CD4-positive, alpha-beta T cell treated with Interleukin-12 subunit alpha and Interleukin-12 subunit beta, for 1 hour (primary cell): ENCODE measurements at regions not wholly inside any gene's neighbourhood (a gene's known extent, or its start where the extent isn't known, plus 50 kb on each side); places are given as distances from the start of the nearest gene placed in this dataset.
"Not testable (repeated sequence)": the region's sequence is repeated elsewhere in the genome, so short reads cannot be mapped to it uniquely, and the experiment has no call there.

Experiments
- DNase-seq: peaks from one replicate; pipeline ENCODE4 v3.0.0-alpha.2; 2020

GRCh38 chr3:75325716-75326115, 338.4 kb upstream of the FRG2C start:
- DNase-seq, result no peak

- DNase-seq, result no peak
Observed at GRCh38 chr3:75327453-75327852, 336.7 kb upstream of the FRG2C start.

GRCh38 chr3:75329476-75330097, 334.5 kb upstream of the FRG2C start:
- DNase-seq, result no peak

GRCh38 chr3:75330446-75330845, 333.7 kb upstream of the FRG2C start:
- DNase-seq, result not testable (repeated sequence)

- not testable (repeated sequence) for DNase-seq
Observed at GRCh38 chr3:75332090-75332489, 332.0 kb upstream of the FRG2C start.

GRCh38 chr3:75332794-75333193, 331.3 kb upstream of the FRG2C start:
- no peak for DNase-seq

- DNase-seq, result no peak
Observed at GRCh38 chr3:75334299-75334698, 329.8 kb upstream of the FRG2C start.

- DNase-seq, result no peak
Observed at GRCh38 chr3:75337226-75337900, 326.8 kb upstream of the FRG2C start.

GRCh38 chr3:75338342-75338741, 325.8 kb upstream of the FRG2C start:
- DNase-seq, result no peak

- DNase-seq, result no peak
Observed at GRCh38 chr3:75341324-75342067, 322.6 kb upstream of the FRG2C start.

GRCh38 chr3:75342425-75342824, 321.7 kb upstream of the FRG2C start:
- no peak for DNase-seq

- DNase-seq, result not testable (repeated sequence)
Observed at GRCh38 chr3:75350536-75350935, 313.6 kb upstream of the FRG2C start.

GRCh38 chr3:75362086-75362784, 301.9 kb upstream of the FRG2C start:
- not testable (repeated sequence) for DNase-seq

GRCh38 chr3:75372964-75373363, 291.2 kb upstream of the FRG2C start:
- not testable (repeated sequence) for DNase-seq

GRCh38 chr3:75379840-75380239, 284.3 kb upstream of the FRG2C start:
- DNase-seq, result not testable (repeated sequence)

GRCh38 chr3:75380276-75380771, 283.8 kb upstream of the FRG2C start:
- no peak for DNase-seq

GRCh38 chr3:75384016-75384415, 280.1 kb upstream of the FRG2C start:
- not testable (repeated sequence) for DNase-seq

GRCh38 chr3:75388486-75389124, 275.5 kb upstream of the FRG2C start:
- DNase-seq, result not testable (repeated sequence)

GRCh38 chr3:75393288-75393694, 270.8 kb upstream of the FRG2C start:
- DNase-seq, result not testable (repeated sequence)

- DNase-seq, result not testable (repeated sequence)
Observed at GRCh38 chr3:75394102-75394501, 270.0 kb upstream of the FRG2C start.

- not testable (repeated sequence) for DNase-seq
Observed at GRCh38 chr3:75394562-75395360, 269.4 kb upstream of the FRG2C start.
